C1 segment of cervical spinal cord (tissue), 14 donors: ENCODE measurements at regions not wholly inside any gene's neighbourhood (a gene's known extent, or its start where the extent isn't known, plus 50 kb on each side); places are given as distances from the start of the nearest gene placed in this dataset.
"Not testable (repeated sequence)": the region's sequence is repeated elsewhere in the genome, so short reads cannot be mapped to it uniquely, and the experiment has no call there.

Experiments
- DNase-seq, 14 donors: peaks; one replicate each; lab custom pipeline; 2025; lab: John Stamatoyannopoulos, UW

- DNase-seq, result no peak
Observed at GRCh38 chr5:35561396-35561795, 56.3 kb upstream of the SPEF2 start.

GRCh38 chr5:35557748-35558147 lies 59.9 kb upstream of the SPEF2 start:
- no peak for DNase-seq

- no peak for DNase-seq
Observed at GRCh38 chr5:35557199-35557598, 60.5 kb upstream of the SPEF2 start.

GRCh38 chr5:35554016-35554415 lies 63.6 kb upstream of the SPEF2 start:
- no peak for DNase-seq

GRCh38 chr5:35545190-35545589 lies 72.5 kb upstream of the SPEF2 start:
- DNase-seq, result no peak

- no peak for DNase-seq
Observed at GRCh38 chr5:35543408-35543807, 74.3 kb upstream of the SPEF2 start.

- DNase-seq, result no peak
Observed at GRCh38 chr5:35540002-35540401, 77.7 kb upstream of the SPEF2 start.

- DNase-seq, result no peak
Observed at GRCh38 chr5:35538198-35538931, 79.3 kb upstream of the SPEF2 start.

GRCh38 chr5:35533156-35533555 lies 84.5 kb upstream of the SPEF2 start:
- DNase-seq, result no peak

- DNase-seq, result not testable (repeated sequence)
Observed at GRCh38 chr5:35531553-35531952, 86.1 kb upstream of the SPEF2 start.

- no peak for DNase-seq
Observed at GRCh38 chr5:35518104-35518503, 99.6 kb upstream of the SPEF2 start.

- no peak for DNase-seq
Observed at GRCh38 chr5:35516271-35516670, 101.4 kb upstream of the SPEF2 start.

GRCh38 chr5:35513612-35514011 lies 104.1 kb upstream of the SPEF2 start:
- DNase-seq, result no peak

GRCh38 chr5:35502206-35502605 lies 115.5 kb upstream of the SPEF2 start:
- no peak for DNase-seq

- DNase-seq, result no peak
Observed at GRCh38 chr5:35488791-35489190, 128.9 kb upstream of the SPEF2 start.

GRCh38 chr5:35488055-35488454 lies 129.6 kb upstream of the SPEF2 start:
- no peak for DNase-seq

- no peak for DNase-seq
Observed at GRCh38 chr5:35487233-35488025, 130.2 kb upstream of the SPEF2 start.

- no peak for DNase-seq
Observed at GRCh38 chr5:35485487-35485886, 132.2 kb upstream of the SPEF2 start.

- DNase-seq, result no peak
Observed at GRCh38 chr5:35484241-35484640, 133.4 kb upstream of the SPEF2 start.

GRCh38 chr5:35483780-35484179 lies 133.9 kb upstream of the SPEF2 start:
- DNase-seq, result no peak

GRCh38 chr5:35483191-35483590 lies 134.5 kb upstream of the SPEF2 start:
- no peak for DNase-seq

GRCh38 chr5:35482167-35482755 lies 135.4 kb upstream of the SPEF2 start:
- no peak for DNase-seq
